HEK293 (cell line): ENCODE measurements at regions not wholly inside any gene's neighbourhood (a gene's known extent, or its start where the extent isn't known, plus 50 kb on each side); places are given as distances from the start of the nearest gene placed in this dataset.

Experiments used
- CTCF ChIA-PET: fragments of 350-600 bp; formaldehyde crosslinking; extraction: SDS; loops from one replicate; lab custom pipeline; 2021; ENCODE audit warnings: antibody characterized with exemption; lab: Yijun Ruan, JAX
- POLR2A ChIA-PET: fragments of 300-600 bp; formaldehyde crosslinking; extraction: SDS; loops from one replicate; lab custom pipeline; 2020; ENCODE audit warnings: antibody characterized with exemption, inconsistent platforms; lab: Yijun Ruan, JAX
- H3K27ac ChIP-seq: fragments of 200-500 bp; sonication (Bioruptor generic); 2 replicates; pipeline ENCODE4 v1.5.1; 2014; ENCODE audit warnings: low read depth, low read length, control low read depth, inconsistent platforms; ENCODE audit errors: extremely low read depth
- H3K36me3 ChIP-seq, 2 experiments: fragments of 200-500 bp in 1 of 2; sonication (Bioruptor generic) in 1 of 2; 1 replicate in 1 of 2; 2 replicates in 1 of 2; pipeline ENCODE4 v1.5.1; 2014 to 2017; ENCODE audit warnings: inconsistent platforms in 2 of 2, low read length in 2 of 2; ENCODE audit not compliant: control insufficient read depth in 2 of 2, insufficient read depth in 1 of 2
- H3K4me1 ChIP-seq: fragments of 200-500 bp; sonication (Bioruptor generic); 2 replicates; pipeline ENCODE4 v1.5.1; 2014; ENCODE audit warnings: mild to moderate bottlenecking, low read length, inconsistent platforms; ENCODE audit not compliant: control insufficient read depth, insufficient read depth
- H3K4me3 ChIP-seq: 2 replicates; pipeline ENCODE4 v1.5.1; 2011; ENCODE audit warnings: low read depth, mild to moderate bottlenecking, control low read depth, low read length, moderate library complexity
- H3K9me3 ChIP-seq: fragments of 200-500 bp; sonication (Bioruptor generic); 2 replicates; pipeline ENCODE4 v1.5.1; 2014; ENCODE audit warnings: low read depth, low read length, inconsistent platforms; ENCODE audit not compliant: control insufficient read depth, insufficient read depth
- BCL11A ChIP-seq: fragments of 450-650 bp; formaldehyde crosslinking; IDR thresholded peaks from 2 replicates; pipeline ENCODE4 v1.5.1; 2016; ENCODE audit warnings: low read depth, missing biosample characterization, missing genetic modification characterization
- GFI1B ChIP-seq: fragments of 450-650 bp; formaldehyde crosslinking; IDR thresholded peaks from 2 replicates; pipeline ENCODE4 v1.5.1; 2016; ENCODE audit warnings: missing biosample characterization, missing genetic modification characterization
- SALL2 ChIP-seq: fragments of 450-650 bp; formaldehyde crosslinking; IDR thresholded peaks from 2 replicates; pipeline ENCODE4 v1.5.0; 2017; ENCODE audit warnings: missing biosample characterization, mild to moderate bottlenecking, missing genetic modification characterization, borderline replicate concordance
- SCRT1 ChIP-seq: fragments of 450-650 bp; formaldehyde crosslinking; IDR thresholded peaks from 2 replicates; pipeline ENCODE4 v1.5.1; 2016; ENCODE audit warnings: missing biosample characterization, missing genetic modification characterization, borderline replicate concordance
- ZBTB20 ChIP-seq: fragments of 450-650 bp; formaldehyde crosslinking; IDR thresholded peaks from 2 replicates; pipeline ENCODE4 v1.5.1; 2016; ENCODE audit warnings: missing biosample characterization, missing genetic modification characterization
- ZBTB48 ChIP-seq: fragments of 450-650 bp; formaldehyde crosslinking; IDR thresholded peaks from 2 replicates; pipeline ENCODE4 v1.5.1; 2016; ENCODE audit warnings: missing biosample characterization, missing genetic modification characterization
- ZFP69B ChIP-seq: fragments of 450-650 bp; formaldehyde crosslinking; IDR thresholded peaks from 2 replicates; pipeline ENCODE4 v1.5.1; 2016; ENCODE audit warnings: missing biosample characterization, missing genetic modification characterization
- ZNF121 ChIP-seq: fragments of 450-650 bp; formaldehyde crosslinking; IDR thresholded peaks from 2 replicates; pipeline ENCODE4 v1.5.1; 2016; ENCODE audit warnings: missing biosample characterization, missing genetic modification characterization
- ZNF133 ChIP-seq: fragments of 450-650 bp; formaldehyde crosslinking; IDR thresholded peaks from 2 replicates; pipeline ENCODE4 v1.5.1; 2016; ENCODE audit warnings: missing biosample characterization, missing genetic modification characterization
- ZNF140 ChIP-seq: fragments of 450-650 bp; formaldehyde crosslinking; IDR thresholded peaks from 2 replicates; pipeline ENCODE4 v1.5.1; 2016; ENCODE audit warnings: missing biosample characterization, missing genetic modification characterization
- ZNF157 ChIP-seq: fragments of 450-650 bp; formaldehyde crosslinking; IDR thresholded peaks from 2 replicates; pipeline ENCODE4 v1.5.1; 2016; ENCODE audit warnings: missing biosample characterization, missing genetic modification characterization
- ZNF175 ChIP-seq: fragments of 450-650 bp; formaldehyde crosslinking; IDR thresholded peaks from 2 replicates; pipeline ENCODE4 v1.5.1; 2016; ENCODE audit warnings: missing biosample characterization, missing genetic modification characterization
- ZNF501 ChIP-seq: fragments of 450-650 bp; formaldehyde crosslinking; IDR thresholded peaks from 2 replicates; pipeline ENCODE4 v1.5.1; 2016; ENCODE audit warnings: missing biosample characterization, missing genetic modification characterization
- ZNF555 ChIP-seq: fragments of 450-650 bp; formaldehyde crosslinking; conservative IDR thresholded peaks from 2 replicates; pipeline ENCODE4 v1.5.1; 2017; ENCODE audit warnings: missing biosample characterization, mild to moderate bottlenecking, missing genetic modification characterization, inconsistent platforms
- ZNF660 ChIP-seq: fragments of 450-650 bp; IDR thresholded peaks from 2 replicates; pipeline ENCODE4 v1.5.1; 2018; ENCODE audit warnings: missing biosample characterization, mild to moderate bottlenecking, missing genetic modification characterization
- ZNF747 ChIP-seq: fragments of 450-650 bp; formaldehyde crosslinking; IDR thresholded peaks from 2 replicates; pipeline ENCODE4 v1.5.1; 2016; ENCODE audit warnings: missing biosample characterization, missing genetic modification characterization
- ZNF792 ChIP-seq: fragments of 450-650 bp; formaldehyde crosslinking; IDR thresholded peaks from 2 replicates; pipeline ENCODE4 v1.5.1; 2016; ENCODE audit warnings: missing biosample characterization, missing genetic modification characterization
- ZNF830 ChIP-seq: fragments of 450-650 bp; IDR thresholded peaks from 2 replicates; pipeline ENCODE4 v1.5.0; 2018; ENCODE audit warnings: missing biosample characterization, missing genetic modification characterization, low read depth, mild to moderate bottlenecking, moderate library complexity
- ZSCAN30 ChIP-seq: fragments of 450-650 bp; IDR thresholded peaks from 2 replicates; pipeline ENCODE4 v1.5.1; 2018; ENCODE audit warnings: missing biosample characterization, mild to moderate bottlenecking, missing genetic modification characterization, moderate library complexity
- TF ChIP-seq, protein P1 (sequence below): fragments of 450-650 bp; formaldehyde crosslinking; IDR thresholded peaks from 2 replicates; pipeline ENCODE4 v1.5.1; 2016; ENCODE audit warnings: missing biosample characterization, missing genetic modification characterization
- TF ChIP-seq, protein P2 (sequence below): fragments of 450-650 bp; formaldehyde crosslinking; conservative IDR thresholded peaks from 2 replicates; pipeline ENCODE4 v1.5.1; 2016; ENCODE audit warnings: low read depth, missing biosample characterization, missing genetic modification characterization
- TF ChIP-seq, protein P3 (sequence below): fragments of 450-650 bp; formaldehyde crosslinking; IDR thresholded peaks from 2 replicates; pipeline ENCODE4 v1.5.1; 2016; ENCODE audit warnings: missing biosample characterization, missing genetic modification characterization
- TF ChIP-seq, protein P4 (sequence below): fragments of 450-650 bp; formaldehyde crosslinking; IDR thresholded peaks from 2 replicates; pipeline ENCODE4 v1.5.1; 2016; ENCODE audit warnings: missing biosample characterization, missing genetic modification characterization

DNA sequence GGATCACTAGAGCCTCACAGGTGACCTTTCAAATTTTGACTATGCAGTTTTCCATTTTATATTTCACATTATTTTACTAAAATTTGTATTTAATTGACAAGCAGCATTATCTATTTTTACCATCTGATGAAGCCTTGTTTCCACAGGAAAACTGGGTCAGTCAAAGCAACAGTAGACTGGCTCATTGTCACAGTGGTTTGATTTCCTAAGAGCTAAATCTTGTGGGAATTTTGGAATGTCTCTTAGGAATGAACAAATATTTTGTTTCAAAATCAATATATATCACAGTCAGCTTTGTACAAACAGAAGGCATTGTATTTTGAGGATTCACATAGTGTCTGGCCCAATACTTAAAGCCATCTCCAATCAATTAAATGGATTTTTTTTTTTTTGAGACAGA, 152.6 kb upstream of the RNPC3 start:
- H3K9me3 ChIP-seq = no peaks in the 10 kb centered on the region
- no peak for TF ChIP-seq ZNF133 (tag by site-specific recombination)
- TF ChIP-seq ZBTB48 = no peak
- TF ChIP-seq, protein P1, sequence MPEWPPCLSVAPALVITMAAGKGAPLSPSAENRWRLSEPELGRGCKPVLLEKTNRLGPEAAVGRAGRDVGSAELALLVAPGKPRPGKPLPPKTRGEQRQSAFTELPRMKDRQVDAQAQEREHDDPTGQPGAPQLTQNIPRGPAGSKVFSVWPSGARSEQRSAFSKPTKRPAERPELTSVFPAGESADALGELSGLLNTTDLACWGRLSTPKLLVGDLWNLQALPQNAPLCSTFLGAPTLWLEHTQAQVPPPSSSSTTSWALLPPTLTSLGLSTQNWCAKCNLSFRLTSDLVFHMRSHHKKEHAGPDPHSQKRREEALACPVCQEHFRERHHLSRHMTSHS (tag by site-specific recombination) = no peak
- TF ChIP-seq BCL11A = no peak
- TF ChIP-seq, all 188 proteins: peak for 0
- Histone ChIP-seq H3K36me3 (no peaks in the 10 kb centered on the region), H3K4me1 (no peaks in the 10 kb centered on the region), H3K4me3 (no peak overlapping the region), H3K27ac (no peak overlapping the region)
- CTCF ChIA-PET = no interaction called here
- POLR2A ChIA-PET = no interaction called here

DNA sequence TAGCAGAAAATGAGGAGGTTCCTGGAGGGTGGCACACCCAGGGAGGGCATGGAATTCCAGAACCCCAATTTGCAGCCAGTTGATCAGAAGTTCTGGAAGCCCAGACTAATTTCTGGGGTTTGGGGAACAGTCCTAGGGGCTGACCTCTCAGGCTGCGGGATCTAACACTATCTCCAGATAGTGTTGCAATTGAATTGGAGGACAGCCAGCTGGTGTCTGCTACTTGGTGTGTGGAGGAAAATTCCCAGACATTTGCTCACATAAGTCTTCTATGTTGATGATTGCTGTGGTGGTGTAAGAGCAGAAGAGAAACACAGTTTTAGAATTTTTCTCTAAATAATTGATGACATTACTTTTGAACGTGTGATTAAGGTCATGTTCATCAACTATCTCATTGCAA, 154.3 kb upstream of the RNPC3 start:
- no peak overlapping the region for H3K27ac ChIP-seq
- CTCF ChIA-PET = no interaction called here
- H3K4me1 ChIP-seq = no peaks in the 10 kb centered on the region
- POLR2A ChIA-PET = no interaction called here
- no peak for TF ChIP-seq ZNF157
- TF ChIP-seq GFI1B (tag by site-specific recombination) = no peak
- TF ChIP-seq ZNF747 (tag by site-specific recombination) = no peak
- no peak for TF ChIP-seq ZNF175 (tag by site-specific recombination)
- TF ChIP-seq ZNF660 (tag by site-specific recombination) = no peak
- no peak for TF ChIP-seq ZNF121
- no peak for TF ChIP-seq ZNF140 (tag by site-specific recombination)
- TF ChIP-seq ZNF555 = no peak
- TF ChIP-seq ZNF830 = no peak
- no peak for TF ChIP-seq ZBTB20
- TF ChIP-seq, all 188 proteins: peak for 0
- Histone ChIP-seq H3K9me3 (no peaks in the 10 kb centered on the region), H3K4me3 (no peak overlapping the region), H3K36me3 (no peaks in the 10 kb centered on the region)

DNA sequence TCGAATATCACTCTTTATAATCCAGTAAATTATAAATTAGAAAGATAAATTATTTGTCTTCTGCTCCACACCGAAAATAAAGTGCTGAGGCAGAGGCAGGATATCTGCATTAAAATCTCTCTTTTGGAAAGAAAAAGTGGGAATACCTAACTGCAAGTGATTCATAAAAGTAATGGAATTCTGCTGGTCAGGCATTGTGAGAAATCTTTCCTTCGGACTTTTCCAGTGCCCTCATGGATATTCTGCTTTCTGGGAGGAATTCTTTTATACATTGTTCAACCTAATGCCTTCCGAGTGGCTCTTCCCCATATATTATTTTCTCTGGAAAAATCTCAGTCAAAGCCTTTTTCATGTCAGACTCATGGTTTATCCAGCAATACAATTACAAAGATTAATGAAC, 158.3 kb upstream of the RNPC3 start:
- ChIA-PET CTCF (no interaction called here), POLR2A (no interaction called here)
- Histone ChIP-seq H3K4me3 (no peak overlapping the region), H3K4me1 (no peaks in the 10 kb centered on the region), H3K9me3 (no peaks in the 10 kb centered on the region), H3K27ac (no peak overlapping the region), H3K36me3 (no peaks in the 10 kb centered on the region)
- TF ChIP-seq, protein P2, sequence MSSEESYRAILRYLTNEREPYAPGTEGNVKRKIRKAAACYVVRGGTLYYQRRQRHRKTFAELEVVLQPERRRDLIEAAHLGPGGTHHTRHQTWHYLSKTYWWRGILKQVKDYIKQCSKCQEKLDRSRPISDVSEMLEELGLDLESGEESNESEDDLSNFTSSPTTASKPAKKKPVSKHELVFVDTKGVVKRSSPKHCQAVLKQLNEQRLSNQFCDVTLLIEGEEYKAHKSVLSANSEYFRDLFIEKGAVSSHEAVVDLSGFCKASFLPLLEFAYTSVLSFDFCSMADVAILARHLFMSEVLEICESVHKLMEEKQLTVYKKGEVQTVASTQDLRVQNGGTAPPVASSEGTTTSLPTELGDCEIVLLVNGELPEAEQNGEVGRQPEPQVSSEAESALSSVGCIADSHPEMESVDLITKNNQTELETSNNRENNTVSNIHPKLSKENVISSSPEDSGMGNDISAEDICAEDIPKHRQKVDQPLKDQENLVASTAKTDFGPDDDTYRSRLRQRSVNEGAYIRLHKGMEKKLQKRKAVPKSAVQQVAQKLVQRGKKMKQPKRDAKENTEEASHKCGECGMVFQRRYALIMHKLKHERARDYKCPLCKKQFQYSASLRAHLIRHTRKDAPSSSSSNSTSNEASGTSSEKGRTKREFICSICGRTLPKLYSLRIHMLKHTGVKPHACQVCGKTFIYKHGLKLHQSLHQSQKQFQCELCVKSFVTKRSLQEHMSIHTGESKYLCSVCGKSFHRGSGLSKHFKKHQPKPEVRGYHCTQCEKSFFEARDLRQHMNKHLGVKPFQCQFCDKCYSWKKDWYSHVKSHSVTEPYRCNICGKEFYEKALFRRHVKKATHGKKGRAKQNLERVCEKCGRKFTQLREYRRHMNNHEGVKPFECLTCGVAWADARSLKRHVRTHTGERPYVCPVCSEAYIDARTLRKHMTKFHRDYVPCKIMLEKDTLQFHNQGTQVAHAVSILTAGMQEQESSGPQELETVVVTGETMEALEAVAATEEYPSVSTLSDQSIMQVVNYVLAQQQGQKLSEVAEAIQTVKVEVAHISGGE (tag by site-specific recombination) = no peak
- TF ChIP-seq SALL2 (tag by site-specific recombination) (no peak), ZNF792 (no peak), ZNF501 (tag by site-specific recombination) (no peak), ZSCAN30 (tag by site-specific recombination) (no peak), SCRT1 (tag by site-specific recombination) (no peak), ZFP69B (no peak)
- TF ChIP-seq, protein P3, sequence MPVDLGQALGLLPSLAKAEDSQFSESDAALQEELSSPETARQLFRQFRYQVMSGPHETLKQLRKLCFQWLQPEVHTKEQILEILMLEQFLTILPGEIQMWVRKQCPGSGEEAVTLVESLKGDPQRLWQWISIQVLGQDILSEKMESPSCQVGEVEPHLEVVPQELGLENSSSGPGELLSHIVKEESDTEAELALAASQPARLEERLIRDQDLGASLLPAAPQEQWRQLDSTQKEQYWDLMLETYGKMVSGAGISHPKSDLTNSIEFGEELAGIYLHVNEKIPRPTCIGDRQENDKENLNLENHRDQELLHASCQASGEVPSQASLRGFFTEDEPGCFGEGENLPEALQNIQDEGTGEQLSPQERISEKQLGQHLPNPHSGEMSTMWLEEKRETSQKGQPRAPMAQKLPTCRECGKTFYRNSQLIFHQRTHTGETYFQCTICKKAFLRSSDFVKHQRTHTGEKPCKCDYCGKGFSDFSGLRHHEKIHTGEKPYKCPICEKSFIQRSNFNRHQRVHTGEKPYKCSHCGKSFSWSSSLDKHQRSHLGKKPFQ = no peak
- TF ChIP-seq, protein P4, sequence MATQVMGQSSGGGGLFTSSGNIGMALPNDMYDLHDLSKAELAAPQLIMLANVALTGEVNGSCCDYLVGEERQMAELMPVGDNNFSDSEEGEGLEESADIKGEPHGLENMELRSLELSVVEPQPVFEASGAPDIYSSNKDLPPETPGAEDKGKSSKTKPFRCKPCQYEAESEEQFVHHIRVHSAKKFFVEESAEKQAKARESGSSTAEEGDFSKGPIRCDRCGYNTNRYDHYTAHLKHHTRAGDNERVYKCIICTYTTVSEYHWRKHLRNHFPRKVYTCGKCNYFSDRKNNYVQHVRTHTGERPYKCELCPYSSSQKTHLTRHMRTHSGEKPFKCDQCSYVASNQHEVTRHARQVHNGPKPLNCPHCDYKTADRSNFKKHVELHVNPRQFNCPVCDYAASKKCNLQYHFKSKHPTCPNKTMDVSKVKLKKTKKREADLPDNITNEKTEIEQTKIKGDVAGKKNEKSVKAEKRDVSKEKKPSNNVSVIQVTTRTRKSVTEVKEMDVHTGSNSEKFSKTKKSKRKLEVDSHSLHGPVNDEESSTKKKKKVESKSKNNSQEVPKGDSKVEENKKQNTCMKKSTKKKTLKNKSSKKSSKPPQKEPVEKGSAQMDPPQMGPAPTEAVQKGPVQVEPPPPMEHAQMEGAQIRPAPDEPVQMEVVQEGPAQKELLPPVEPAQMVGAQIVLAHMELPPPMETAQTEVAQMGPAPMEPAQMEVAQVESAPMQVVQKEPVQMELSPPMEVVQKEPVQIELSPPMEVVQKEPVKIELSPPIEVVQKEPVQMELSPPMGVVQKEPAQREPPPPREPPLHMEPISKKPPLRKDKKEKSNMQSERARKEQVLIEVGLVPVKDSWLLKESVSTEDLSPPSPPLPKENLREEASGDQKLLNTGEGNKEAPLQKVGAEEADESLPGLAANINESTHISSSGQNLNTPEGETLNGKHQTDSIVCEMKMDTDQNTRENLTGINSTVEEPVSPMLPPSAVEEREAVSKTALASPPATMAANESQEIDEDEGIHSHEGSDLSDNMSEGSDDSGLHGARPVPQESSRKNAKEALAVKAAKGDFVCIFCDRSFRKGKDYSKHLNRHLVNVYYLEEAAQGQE (tag by site-specific recombination) = no peak
